ENCODE measurements at regions not wholly inside any gene's neighbourhood (a gene's known extent, or its start where the extent isn't known, plus 50 kb on each side); places are given as distances from the start of the nearest gene placed in this dataset.

GRCh38 chr2:150542172-150542571 lies 54.7 kb upstream of the RND3 start:
- TF ChIP-seq CTCF (IDR thresholded peaks at IDR 0.05; ENCODE audit: low read length) (no peak), EZH2phosphoT487 (IDR thresholded peaks at IDR 0.05; ENCODE audit: low read length) (no peak)
